ENCODE measurements at regions not wholly inside any gene's neighbourhood (a gene's known extent, or its start where the extent isn't known, plus 50 kb on each side); places are given as distances from the start of the nearest gene placed in this dataset.

GRCh38 chr1:234923626-234924025, 205.0 kb downstream of the TOMM20 start:
- ATAC-seq: no peak; the same call in 2 of the 3 replicates
- in situ Hi-C loops (cut with MboI) (no loop called here), intact Hi-C loops (cut with micrococcal nuclease) (no loop called here)
- no TSS peak for BruUV-seq (replicated peaks)
- Histone ChIP-seq H3K9me1 (ENCODE audit: control insufficient read depth, insufficient read depth, low read length) (no peaks in the 10 kb centered on the region), H4K20me1 (replicated peaks; ENCODE audit: control insufficient read depth, insufficient read depth, low read length) (no peaks in the 10 kb centered on the region), H3K4me2 (ENCODE audit: insufficient read depth, low read length) (no peak overlapping the region), H3K9ac (ENCODE audit: insufficient read depth in 1 of 2, low read depth in 2 of 2, low read length in 2 of 2) (no peak overlapping the region), H3K27me3 (ENCODE audit: control insufficient read depth in 2 of 2, insufficient read depth in 2 of 2, low read length in 2 of 2) (no peaks in the 10 kb centered on the region), H3K79me2 (ENCODE audit: control insufficient read depth, insufficient read depth, low read length) (no peaks in the 10 kb centered on the region), H3K36me3 (ENCODE audit: control insufficient read depth, insufficient read depth, low read length) (no peaks in the 10 kb centered on the region), H3K9me3 (replicated peaks; ENCODE audit: control insufficient read depth, insufficient read depth, low read depth, low read length) (no peaks in the 10 kb centered on the region; the same call in 1 of the 2 replicates), H3K4me3 (no peak overlapping the region), H2AFZ (ENCODE audit: low read depth, low read length) (no peak overlapping the region), H3K4me1 (replicated peaks in 1 of 2; ENCODE audit: control insufficient read depth in 2 of 2, insufficient read depth in 2 of 2, low read length in 2 of 2) (peaks cover 2 to 9% of the 10 kb centered on the region in 2 experiments; a peak in 4 of 5 replicates), H3K27ac (ENCODE audit: extremely low read depth, low read depth, low read length) (no peak overlapping the region)
- no peak for DNase-seq (ENCODE audit: extremely low read depth in 1 of 4, low spot score in 3 of 4)
- CTCF ChIA-PET (ENCODE audit: low intra/inter-chr PET ratio): no interaction called here
- POLR2A ChIA-PET: interaction anchor here (1.0 kb wide), 1 partner anchor 8 kb away, joined by 3 read pairs; no protein-coding TSS in a partner anchor
- WGBS (ENCODE audit: insufficient coverage, low coverage, missing lambda C conversion rate): 25% methylated on average over 5 of the region's 5 CpGs
- FAIRE-seq: no peak
- no peak for TF ChIP-seq ELK1 (CRISPR knock-in tag; IDR thresholded peaks at IDR 0.05)
- TF ChIP-seq EZH2 (IDR thresholded peaks at IDR 0.05; ENCODE audit: borderline replicate concordance, low read depth, low read length): no peak
- no peak for TF ChIP-seq ZNF57 (CRISPR knock-in tag; IDR thresholded peaks at IDR 0.05)
- no peak for TF ChIP-seq ARID3B (CRISPR knock-in tag; IDR thresholded peaks at IDR 0.05; ENCODE audit: borderline replicate concordance)
- no peak for TF ChIP-seq SIX5 (IDR thresholded peaks at IDR 0.05; ENCODE audit: borderline replicate concordance in 1 of 2, insufficient read depth in 1 of 2, low read depth in 1 of 2, low read length in 2 of 2)
- TF ChIP-seq CSDE1 (IDR thresholded peaks at IDR 0.05): no peak
- TF ChIP-seq NR1H2 (CRISPR knock-in tag; IDR thresholded peaks at IDR 0.05): no peak
- no peak for TF ChIP-seq HBP1 (CRISPR knock-in tag; IDR thresholded peaks at IDR 0.05)
- TF ChIP-seq RBM22 (IDR thresholded peaks at IDR 0.05; ENCODE audit: low read depth, low read length, poor library complexity, severe bottlenecking): no peak
- no peak for TF ChIP-seq ZNF764 (CRISPR knock-in tag; IDR thresholded peaks at IDR 0.05; ENCODE audit: low read depth)
- no peak for TF ChIP-seq DLX4 (CRISPR knock-in tag; IDR thresholded peaks at IDR 0.05)
- no peak for TF ChIP-seq CREM (IDR thresholded peaks at IDR 0.05; ENCODE audit: low read depth)
- TF ChIP-seq NELFE (IDR thresholded peaks at IDR 0.05; ENCODE audit: insufficient read depth, insufficient read length): no peak
- no peak for TF ChIP-seq ZNF639 (CRISPR knock-in tag; conservative IDR thresholded peaks at IDR 0.05 in 1 of 2, IDR thresholded peaks at IDR 0.05 in 1 of 2)

Measured in K562 (cell line).